Adrenal gland (tissue), 9 donors: ENCODE measurements at regions not wholly inside any gene's neighbourhood (a gene's known extent, or its start where the extent isn't known, plus 50 kb on each side); places are given as distances from the start of the nearest gene placed in this dataset.

Experiments used
- DNase-seq, 7 donors: peaks; one replicate each; pipeline ENCODE4 v3.0.0-alpha.2; 2019 to 2020
- H3K27ac ChIP-seq, 5 donors: fragments of 200-600 bp; sonication (generic) in 4 of 5; 1 replicate in 3 of 5; 2 replicates in 2 of 5; pipeline versions ENCODE4 v1.5.1 to v1.8.0; 2016 to 2020; ENCODE audit warnings: mild to moderate bottlenecking in 1 of 5
- H3K27me3 ChIP-seq: fragments of 200-600 bp; 2 replicates; pipeline ENCODE4 v1.8.0; 2021
- H3K36me3 ChIP-seq, 2 donors: fragments of 200-600 bp; replicated peaks in 1 of 2; 1 replicate in 1 of 2; 2 replicates in 1 of 2; pipeline versions ENCODE4 v1.5.1 to v1.8.0; 2018 to 2022
- H3K4me1 ChIP-seq, 2 donors: fragments of 200-600 bp; replicated peaks in 1 of 2; 1 replicate in 1 of 2; 2 replicates in 1 of 2; pipeline versions ENCODE4 v1.5.1 to v1.8.0; 2018 to 2021
- H3K4me3 ChIP-seq, 4 donors: fragments of 200-600 bp; sonication (generic) in 3 of 4; one replicate each; pipeline ENCODE4 v1.5.1; 2016 to 2018
- H3K9me3 ChIP-seq, 3 donors: fragments of 200-600 bp; sonication (generic) in 1 of 3; replicated peaks in 1 of 3; 1 replicate in 2 of 3; 2 replicates in 1 of 3; pipeline versions ENCODE4 v1.5.1 to v1.8.0; 2016 to 2021
- POLR2A ChIP-seq, 2 donors: fragments of 450-650 bp; IDR thresholded peaks; one replicate each; pipeline ENCODE4 v1.6.1; 2017; ENCODE audit warnings: antibody characterized with exemption in 2 of 2, mild to moderate bottlenecking in 2 of 2, moderate library complexity in 1 of 2
- WGBS, 4 donors: extraction: QIAGEN DNeasy Blood & Tissue Kit in 2 of 4; methylation state at CpG; one replicate each; pipeline versions ENCODE4 v1.1.5 to v1.1.7; 2013 to 2017; 5-methylcytosine and 5-hydroxymethylcytosine counted together
- intact Hi-C, 2 donors: fragments of 100-400 bp; cut with DNase I; formaldehyde crosslinking; loops; one replicate each; pipeline versions ENCODE4 v1.14.1 to v1.15.0; 2022 to 2023
- TF ChIP-seq, protein P1 (sequence below), 6 experiments: fragments of 450-650 bp in 4 of 6; fragments of 200-600 bp in 2 of 6; sonication (generic) in 1 of 6; IDR thresholded peaks; 1 replicate in 5 of 6; 2 replicates in 1 of 6; pipeline versions ENCODE4 v1.5.1 to v1.8.0; 2016 to 2021; ENCODE audit warnings: antibody characterized with exemption in 6 of 6, mild to moderate bottlenecking in 2 of 6, moderate library complexity in 1 of 6
- donor health status: healthy with polysubstance abuse.
- donor health status: Bipolar disorder and iron deficiency.
- donor health status: DM: yes; HTN: yes; CAD: no.
- donor health status: DM: no; HTN: no; CAD: no.
- donor health status: DM: no; HTN: no; CAD: no.

DNA sequence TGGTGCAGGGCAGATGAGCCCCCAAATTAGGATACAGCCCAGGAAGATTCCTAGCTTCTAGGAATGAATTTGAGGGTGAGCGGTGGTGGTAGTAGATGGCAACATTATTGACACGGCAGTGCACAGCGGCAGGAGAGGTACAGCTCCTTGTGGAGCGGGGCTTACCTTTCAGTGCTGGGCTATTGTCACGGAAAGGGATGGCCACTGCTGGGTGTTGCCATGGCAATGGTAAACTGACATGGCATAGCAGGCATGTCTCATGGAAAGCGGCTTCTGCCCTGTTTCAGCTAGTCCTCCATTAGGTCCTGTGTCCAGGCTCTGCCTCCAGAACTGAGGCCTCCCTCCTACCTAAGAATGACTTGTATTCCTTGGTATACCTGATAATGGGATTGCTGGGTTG lies 81.8 kb upstream of the WDR1 start:
- intact Hi-C loops: no loop called here
- Histone ChIP-seq H3K36me3 (no peaks in the 10 kb centered on the region), H3K27me3 (no peaks in the 10 kb centered on the region), H3K4me3 (no peak overlapping the region), H3K9me3 (no peaks in the 10 kb centered on the region), H3K27ac (no peak overlapping the region), H3K4me1 (no peaks in the 10 kb centered on the region)
- WGBS, 4 donors: 79 to 90% (median 85%) methylated on average over 6 of the region's 6 CpGs
- no peak for TF ChIP-seq POLR2A (IDR thresholded peaks at IDR 0.05)
- TF ChIP-seq, protein P1, sequence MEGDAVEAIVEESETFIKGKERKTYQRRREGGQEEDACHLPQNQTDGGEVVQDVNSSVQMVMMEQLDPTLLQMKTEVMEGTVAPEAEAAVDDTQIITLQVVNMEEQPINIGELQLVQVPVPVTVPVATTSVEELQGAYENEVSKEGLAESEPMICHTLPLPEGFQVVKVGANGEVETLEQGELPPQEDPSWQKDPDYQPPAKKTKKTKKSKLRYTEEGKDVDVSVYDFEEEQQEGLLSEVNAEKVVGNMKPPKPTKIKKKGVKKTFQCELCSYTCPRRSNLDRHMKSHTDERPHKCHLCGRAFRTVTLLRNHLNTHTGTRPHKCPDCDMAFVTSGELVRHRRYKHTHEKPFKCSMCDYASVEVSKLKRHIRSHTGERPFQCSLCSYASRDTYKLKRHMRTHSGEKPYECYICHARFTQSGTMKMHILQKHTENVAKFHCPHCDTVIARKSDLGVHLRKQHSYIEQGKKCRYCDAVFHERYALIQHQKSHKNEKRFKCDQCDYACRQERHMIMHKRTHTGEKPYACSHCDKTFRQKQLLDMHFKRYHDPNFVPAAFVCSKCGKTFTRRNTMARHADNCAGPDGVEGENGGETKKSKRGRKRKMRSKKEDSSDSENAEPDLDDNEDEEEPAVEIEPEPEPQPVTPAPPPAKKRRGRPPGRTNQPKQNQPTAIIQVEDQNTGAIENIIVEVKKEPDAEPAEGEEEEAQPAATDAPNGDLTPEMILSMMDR (IDR thresholded peaks at IDR 0.05): no peak
- DNase-seq: no peak

DNA sequence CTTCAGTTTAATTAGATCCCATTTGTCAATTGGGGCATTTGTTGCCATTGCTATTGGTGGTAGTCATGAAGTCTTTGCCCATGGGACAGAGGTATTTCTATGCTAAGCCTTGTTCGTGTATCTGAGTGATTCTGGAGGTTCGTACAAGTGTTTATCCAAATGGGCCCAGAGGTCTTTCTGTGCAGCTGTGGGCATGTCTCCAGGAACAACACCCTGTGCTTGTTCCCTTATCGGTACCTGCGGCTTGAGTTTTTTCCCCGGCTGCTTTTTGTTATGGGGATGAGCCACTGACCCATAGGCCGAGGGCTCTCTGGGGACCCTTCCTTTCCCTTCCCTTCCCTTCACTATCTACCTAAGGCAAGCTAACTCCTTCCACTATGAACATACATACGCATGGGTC lies 81.4 kb upstream of the WDR1 start:
- no peaks in the 10 kb centered on the region for H3K36me3 ChIP-seq
- no peak overlapping the region for H3K4me3 ChIP-seq
- no peaks in the 10 kb centered on the region for H3K4me1 ChIP-seq
- WGBS, 4 donors: 86 to 90% (median 90%) methylated on average over 7 of the region's 7 CpGs
- H3K27me3 ChIP-seq: no peaks in the 10 kb centered on the region
- H3K27ac ChIP-seq: no peak overlapping the region
- TF ChIP-seq, protein P1 (IDR thresholded peaks at IDR 0.05): no peak
- no peak for TF ChIP-seq POLR2A (IDR thresholded peaks at IDR 0.05)
- no peak for DNase-seq
- H3K9me3 ChIP-seq: no peaks in the 10 kb centered on the region
- intact Hi-C loops: no loop called here

DNA sequence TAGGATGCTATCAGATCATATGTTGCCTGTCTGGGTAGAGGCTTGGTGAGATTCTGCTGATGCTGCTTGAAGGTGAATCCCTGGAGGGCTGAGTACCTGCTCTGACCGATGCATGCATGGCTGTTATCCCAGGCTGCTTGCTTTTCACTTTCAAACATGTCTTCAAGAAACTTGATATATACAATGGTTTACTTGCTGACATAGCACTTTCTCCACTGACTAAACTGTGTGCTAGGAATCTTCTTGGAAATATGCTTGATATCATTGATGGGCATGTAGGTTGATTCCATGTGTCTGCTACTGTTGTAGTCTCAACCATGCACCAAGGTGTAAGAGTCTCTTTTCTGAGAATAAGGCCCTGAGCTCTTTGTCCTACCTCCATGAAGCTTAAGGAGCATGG lies 79.6 kb upstream of the WDR1 start:
- DNase-seq: no peak
- no peaks in the 10 kb centered on the region for H3K27me3 ChIP-seq
- no peak overlapping the region for H3K4me3 ChIP-seq
- H3K36me3 ChIP-seq: no peaks in the 10 kb centered on the region
- no peak overlapping the region for H3K27ac ChIP-seq
- H3K4me1 ChIP-seq: no peaks in the 10 kb centered on the region
- intact Hi-C loops: no loop called here
- TF ChIP-seq POLR2A (IDR thresholded peaks at IDR 0.05): no peak
- TF ChIP-seq, protein P1 (IDR thresholded peaks at IDR 0.05): no peak
- WGBS, 4 donors: 84 to 93% (median 90%) methylated on average over 1 of the region's 1 CpG
- H3K9me3 ChIP-seq: no peaks in the 10 kb centered on the region

DNA sequence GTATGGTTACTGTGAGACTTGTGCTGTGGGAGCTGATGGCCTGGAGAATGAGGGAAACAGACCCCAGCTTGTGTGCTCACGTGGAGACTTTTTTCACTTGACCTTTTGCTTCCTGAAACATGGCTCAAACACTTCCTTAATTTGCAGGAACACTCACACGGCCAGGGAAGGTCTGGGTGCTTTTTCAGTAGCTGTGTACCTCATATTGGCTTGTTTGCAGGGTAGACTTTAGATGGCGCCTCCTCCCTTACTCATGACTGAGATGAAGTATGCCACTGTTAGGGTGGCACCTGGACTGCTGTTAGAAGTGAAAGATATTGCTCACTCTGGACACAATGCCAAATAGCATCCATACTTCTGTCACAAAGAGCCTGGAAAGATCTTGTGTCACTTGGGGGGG lies 75.7 kb upstream of the WDR1 start:
- no peaks in the 10 kb centered on the region for H3K9me3 ChIP-seq
- DNase-seq: no peak
- no peak for TF ChIP-seq POLR2A (IDR thresholded peaks at IDR 0.05)
- TF ChIP-seq, protein P1 (IDR thresholded peaks at IDR 0.05): no peak
- no peak overlapping the region for H3K27ac ChIP-seq
- WGBS, 4 donors: 30 to 44% (median 36%) methylated on average over 3 of the region's 3 CpGs
- no peaks in the 10 kb centered on the region for H3K27me3 ChIP-seq
- intact Hi-C loops: no loop called here
- no peaks in the 10 kb centered on the region for H3K4me1 ChIP-seq
- H3K36me3 ChIP-seq: no peaks in the 10 kb centered on the region
- H3K4me3 ChIP-seq: no peak overlapping the region
